Astrocyte (in vitro differentiated cells and primary cell): ENCODE measurements at regions not wholly inside any gene's neighbourhood (a gene's known extent, or its start where the extent isn't known, plus 50 kb on each side); places are given as distances from the start of the nearest gene placed in this dataset.
A peak's percentile ranks its signal among the peaks of the same experiment; 100 is the strongest.

Experiments used
- DNase-seq: peaks from one replicate; pipeline ENCODE4 v3.0.0-alpha.2; 2010; ENCODE audit warnings: low read depth
- FAIRE-seq: peaks from 2 replicates; lab custom pipeline; 2011; peaks lifted over from hg19 to GRCh38; lab: Jason Lieb, UNC
- H2AFZ ChIP-seq: 2 replicates; pipeline ENCODE4 v1.6.0; 2012; ENCODE audit warnings: low read depth, low read length, inconsistent platforms
- H3K27ac ChIP-seq: 2 replicates; pipeline ENCODE4 v1.5.1; 2011; ENCODE audit warnings: low read depth, low read length, inconsistent platforms
- H3K27me3 ChIP-seq: 2 replicates; pipeline ENCODE4 v1.6.0; 2011; ENCODE audit warnings: low read length, inconsistent platforms; ENCODE audit not compliant: insufficient read depth
- H3K36me3 ChIP-seq: 2 replicates; pipeline ENCODE4 v1.5.1; 2011; ENCODE audit warnings: low read length, inconsistent platforms; ENCODE audit not compliant: insufficient read depth
- H3K4me1 ChIP-seq: 2 replicates; pipeline ENCODE4 v1.5.1; 2011; ENCODE audit warnings: low read length, inconsistent platforms; ENCODE audit not compliant: insufficient read depth
- H3K4me2 ChIP-seq: 2 replicates; pipeline ENCODE4 v1.6.0; 2012; ENCODE audit warnings: low read length, inconsistent platforms
- H3K4me3 ChIP-seq: 2 replicates; pipeline ENCODE4 v1.5.1; 2011; ENCODE audit warnings: low read depth, mild to moderate bottlenecking, low read length, inconsistent platforms; ENCODE audit not compliant: insufficient read depth
- H3K79me2 ChIP-seq: 2 replicates; pipeline ENCODE4 v1.6.0; 2012; ENCODE audit warnings: mild to moderate bottlenecking, low read length, inconsistent platforms; ENCODE audit not compliant: insufficient read depth
- H3K9ac ChIP-seq: 2 replicates; pipeline ENCODE4 v1.6.0; 2012; ENCODE audit warnings: mild to moderate bottlenecking, low read length, inconsistent platforms
- H3K9me3 ChIP-seq: 2 replicates; pipeline ENCODE4 v1.5.1; 2012; ENCODE audit warnings: low read depth, mild to moderate bottlenecking, low read length, inconsistent platforms; ENCODE audit not compliant: insufficient read depth
- H4K20me1 ChIP-seq: 2 replicates; pipeline ENCODE4 v1.6.0; 2012; ENCODE audit warnings: low read length, inconsistent platforms; ENCODE audit not compliant: insufficient read depth
- H3K27ac Mint-ChIP-seq: one replicate; pipeline ENCODE4 v1.8.0; 2021; ENCODE audit warnings: mild to moderate bottlenecking, mixed read lengths; ENCODE audit not compliant: unreplicated experiment
- H3K27me3 Mint-ChIP-seq: one replicate; pipeline ENCODE4 v1.8.0; 2021; ENCODE audit warnings: low read depth, mixed read lengths; ENCODE audit not compliant: unreplicated experiment
- H3K36me3 Mint-ChIP-seq: one replicate; pipeline ENCODE4 v1.8.0; 2021; ENCODE audit warnings: low read depth, mixed read lengths; ENCODE audit not compliant: unreplicated experiment
- H3K4me1 Mint-ChIP-seq: one replicate; pipeline ENCODE4 v1.8.0; 2021; ENCODE audit warnings: low read depth, mixed read lengths; ENCODE audit not compliant: unreplicated experiment
- H3K4me3 Mint-ChIP-seq: one replicate; pipeline ENCODE4 v1.8.0; 2021; ENCODE audit warnings: mild to moderate bottlenecking, moderate library complexity, mixed read lengths; ENCODE audit not compliant: unreplicated experiment
- H3K9me3 Mint-ChIP-seq: one replicate; pipeline ENCODE4 v1.8.0; 2021; ENCODE audit warnings: mild to moderate bottlenecking, mixed read lengths; ENCODE audit not compliant: unreplicated experiment
- CTCF ChIP-seq: IDR thresholded peaks from 2 replicates; pipeline ENCODE4 v1.5.1; 2011; ENCODE audit warnings: low read depth, mild to moderate bottlenecking, inconsistent platforms, low read length, moderate library complexity; ENCODE audit not compliant: insufficient read depth
- EZH2 ChIP-seq: IDR thresholded peaks from 2 replicates; pipeline ENCODE4 v1.6.1; 2012; ENCODE audit warnings: mild to moderate bottlenecking, low read length, inconsistent platforms; ENCODE audit not compliant: insufficient read depth

- Histone ChIP-seq H3K27me3 (no peaks in the 10 kb centered on the region), H3K36me3 (no peaks in the 10 kb centered on the region), H2AFZ (no peak overlapping the region), H3K9me3 (no peaks in the 10 kb centered on the region), H3K4me2 (no peak overlapping the region), H3K79me2 (no peaks in the 10 kb centered on the region), H3K9ac (no peak overlapping the region), H3K4me3 (no peak overlapping the region), H3K27ac (no peak overlapping the region), H3K4me1 (peaks cover 23% of the 10 kb centered on the region), H4K20me1 (no peaks in the 10 kb centered on the region)
- FAIRE-seq (no peak), DNase-seq (no peak)
- no peaks in the 10 kb centered on the region for H3K27me3 Mint-ChIP-seq
- no peak overlapping the region for H3K4me3 Mint-ChIP-seq
- H3K9me3 Mint-ChIP-seq: no peaks in the 10 kb centered on the region
- peaks cover 44% of the 10 kb centered on the region for H3K4me1 Mint-ChIP-seq
- no peaks in the 10 kb centered on the region for H3K36me3 Mint-ChIP-seq
- H3K27ac Mint-ChIP-seq: no peak overlapping the region
- TF ChIP-seq EZH2 (no peak), CTCF (no peak)
Observed at GRCh38 chr2:111666160-111666559, 217.8 kb downstream of the ANAPC1 start.

- no peak for TF ChIP-seq CTCF
- Histone ChIP-seq H3K27ac (no peak overlapping the region), H3K4me2 (no peak overlapping the region), H3K4me3 (no peak overlapping the region), H3K79me2 (no peaks in the 10 kb centered on the region), H4K20me1 (no peaks in the 10 kb centered on the region), H3K9ac (no peak overlapping the region), H3K4me1 (peaks cover 18% of the 10 kb centered on the region), H3K9me3 (no peaks in the 10 kb centered on the region), H2AFZ (no peak overlapping the region), H3K27me3 (no peaks in the 10 kb centered on the region), H3K36me3 (no peaks in the 10 kb centered on the region)
- Mint-ChIP-seq H3K4me1 (peaks cover 39% of the 10 kb centered on the region), H3K4me3 (no peak overlapping the region), H3K9me3 (no peaks in the 10 kb centered on the region), H3K27ac (no peak overlapping the region), H3K27me3 (no peaks in the 10 kb centered on the region), H3K36me3 (no peaks in the 10 kb centered on the region)
- no peak for DNase-seq
- FAIRE-seq: no peak
Observed at GRCh38 chr2:111667001-111667400, 217.0 kb downstream of the ANAPC1 start.

- H3K79me2 ChIP-seq: no peaks in the 10 kb centered on the region
- peaks cover 10% of the 10 kb centered on the region for H3K4me1 ChIP-seq
Observed at GRCh38 chr2:111667542-111668273, 216.3 kb downstream of the ANAPC1 start.

More at GRCh38 chr2:111667542-111668273, 216.3 kb downstream of the ANAPC1 start:
- H3K27ac ChIP-seq: no peak overlapping the region
- Mint-ChIP-seq H3K4me1 (peaks cover 32% of the 10 kb centered on the region), H3K27me3 (no peaks in the 10 kb centered on the region), H3K4me3 (peak overlapping the region; percentile 17), H3K9me3 (no peaks in the 10 kb centered on the region), H3K27ac (peak overlapping the region; percentile 30), H3K36me3 (no peaks in the 10 kb centered on the region)
- DNase-seq: peak; percentile 55
- H3K4me3 ChIP-seq: no peak overlapping the region
- no peak overlapping the region for H2AFZ ChIP-seq
- no peak overlapping the region for H3K4me2 ChIP-seq
- TF ChIP-seq EZH2 (no peak), CTCF (peak; percentile 42)
- no peaks in the 10 kb centered on the region for H3K9me3 ChIP-seq
- no peak for FAIRE-seq
- H4K20me1 ChIP-seq: no peaks in the 10 kb centered on the region
- H3K36me3 ChIP-seq: no peaks in the 10 kb centered on the region
- no peak overlapping the region for H3K9ac ChIP-seq
- H3K27me3 ChIP-seq: no peaks in the 10 kb centered on the region
